ENCODE measurements at regions not wholly inside any gene's neighbourhood (a gene's known extent, or its start where the extent isn't known, plus 50 kb on each side); places are given as distances from the start of the nearest gene placed in this dataset.

DNA sequence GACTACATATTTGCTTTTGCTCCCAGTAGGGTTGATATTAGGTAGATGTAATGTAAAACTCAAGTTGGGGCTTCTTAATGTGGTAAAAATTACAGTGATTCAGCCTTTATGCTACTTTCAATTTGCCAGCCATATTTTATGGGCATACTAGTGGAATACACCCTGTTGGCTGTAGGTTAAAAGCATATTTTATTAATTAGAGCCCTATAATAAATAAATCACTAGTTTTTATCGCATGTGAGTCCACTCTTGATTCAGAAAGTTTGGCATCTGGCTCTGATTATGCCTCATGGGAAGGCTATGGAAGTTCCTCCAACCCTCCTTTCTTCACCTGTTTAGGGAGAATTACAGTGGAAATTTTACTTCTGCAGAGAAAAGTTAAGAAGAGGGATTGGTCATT lies 390.9 kb downstream of the GATA3 start:
- ATAC-seq (ENCODE audit: low FRiP score) = no peak
- TF ChIP-seq, protein P1, sequence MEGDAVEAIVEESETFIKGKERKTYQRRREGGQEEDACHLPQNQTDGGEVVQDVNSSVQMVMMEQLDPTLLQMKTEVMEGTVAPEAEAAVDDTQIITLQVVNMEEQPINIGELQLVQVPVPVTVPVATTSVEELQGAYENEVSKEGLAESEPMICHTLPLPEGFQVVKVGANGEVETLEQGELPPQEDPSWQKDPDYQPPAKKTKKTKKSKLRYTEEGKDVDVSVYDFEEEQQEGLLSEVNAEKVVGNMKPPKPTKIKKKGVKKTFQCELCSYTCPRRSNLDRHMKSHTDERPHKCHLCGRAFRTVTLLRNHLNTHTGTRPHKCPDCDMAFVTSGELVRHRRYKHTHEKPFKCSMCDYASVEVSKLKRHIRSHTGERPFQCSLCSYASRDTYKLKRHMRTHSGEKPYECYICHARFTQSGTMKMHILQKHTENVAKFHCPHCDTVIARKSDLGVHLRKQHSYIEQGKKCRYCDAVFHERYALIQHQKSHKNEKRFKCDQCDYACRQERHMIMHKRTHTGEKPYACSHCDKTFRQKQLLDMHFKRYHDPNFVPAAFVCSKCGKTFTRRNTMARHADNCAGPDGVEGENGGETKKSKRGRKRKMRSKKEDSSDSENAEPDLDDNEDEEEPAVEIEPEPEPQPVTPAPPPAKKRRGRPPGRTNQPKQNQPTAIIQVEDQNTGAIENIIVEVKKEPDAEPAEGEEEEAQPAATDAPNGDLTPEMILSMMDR (IDR thresholded peaks at IDR 0.05) = no peak
- no peak for DNase-seq (ENCODE audit: low spot score)

DNA sequence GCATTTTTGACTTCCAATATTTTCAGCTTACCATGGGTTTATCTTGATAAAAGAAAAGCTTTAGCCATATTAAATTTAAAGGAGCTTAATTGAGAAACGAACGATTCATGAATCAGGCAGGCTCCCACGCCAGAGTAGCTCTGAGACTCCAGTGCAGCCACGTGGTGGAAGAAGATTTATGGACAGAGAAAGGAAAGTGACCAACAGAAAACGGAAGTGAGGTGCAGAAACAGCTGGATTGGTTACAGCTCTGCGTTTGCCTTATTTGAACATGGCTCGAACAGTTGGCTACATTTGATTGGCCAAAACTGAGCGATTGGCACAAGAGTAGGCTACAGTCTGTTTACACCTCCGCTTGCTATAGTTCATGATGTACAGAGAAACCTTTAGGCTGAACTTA lies 395.4 kb downstream of the GATA3 start:
- ATAC-seq (ENCODE audit: low FRiP score) (no peak), DNase-seq (ENCODE audit: low spot score) (no peak)
- TF ChIP-seq, protein P1 (IDR thresholded peaks at IDR 0.05) = no peak

DNA sequence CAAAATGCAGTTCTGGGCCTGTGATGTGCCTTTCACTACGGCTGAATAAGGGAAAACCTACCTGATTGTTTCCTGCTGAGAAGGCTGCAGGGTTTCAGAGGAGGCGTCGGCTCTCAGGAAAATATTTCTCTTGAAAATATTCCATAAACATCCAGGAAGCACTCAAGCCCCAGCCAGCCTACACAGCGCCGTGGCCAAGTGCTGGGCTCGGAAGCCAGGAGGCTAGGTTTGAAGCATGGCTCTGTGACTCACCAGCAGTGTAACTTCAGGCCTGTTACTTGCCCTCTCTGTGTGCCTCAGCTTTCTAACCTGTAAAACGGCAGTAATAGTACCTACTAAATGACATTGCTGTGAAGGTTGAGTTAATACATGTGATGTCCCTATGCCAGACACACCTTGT lies 399.1 kb downstream of the GATA3 start:
- DNase-seq (ENCODE audit: low spot score) (no peak), ATAC-seq (ENCODE audit: low FRiP score) (no peak)
- TF ChIP-seq, protein P1 (IDR thresholded peaks at IDR 0.05) = no peak

DNA sequence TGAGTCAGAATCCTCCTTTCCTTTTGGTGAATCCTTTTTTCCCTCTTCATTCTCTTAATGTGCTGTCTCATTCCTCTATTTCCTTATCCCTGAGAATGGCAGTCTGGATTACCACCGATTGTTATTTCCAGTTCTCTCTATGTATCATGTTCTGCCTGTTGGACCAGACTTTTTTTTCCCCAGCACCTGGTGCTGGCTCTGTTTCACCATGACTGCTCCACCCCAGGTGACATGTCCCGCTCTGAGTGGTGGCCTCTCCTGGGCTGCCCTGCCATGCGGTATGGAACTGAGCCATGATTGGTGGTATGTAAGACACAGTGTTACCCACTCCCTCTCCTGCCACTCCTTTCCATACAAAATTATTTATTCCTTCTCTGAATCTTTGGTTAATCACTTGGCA lies 399.9 kb downstream of the GATA3 start:
- ATAC-seq (ENCODE audit: low FRiP score) = no peak
- DNase-seq (ENCODE audit: low spot score) = no peak
- TF ChIP-seq, protein P1 (IDR thresholded peaks at IDR 0.05) = no peak

DNA sequence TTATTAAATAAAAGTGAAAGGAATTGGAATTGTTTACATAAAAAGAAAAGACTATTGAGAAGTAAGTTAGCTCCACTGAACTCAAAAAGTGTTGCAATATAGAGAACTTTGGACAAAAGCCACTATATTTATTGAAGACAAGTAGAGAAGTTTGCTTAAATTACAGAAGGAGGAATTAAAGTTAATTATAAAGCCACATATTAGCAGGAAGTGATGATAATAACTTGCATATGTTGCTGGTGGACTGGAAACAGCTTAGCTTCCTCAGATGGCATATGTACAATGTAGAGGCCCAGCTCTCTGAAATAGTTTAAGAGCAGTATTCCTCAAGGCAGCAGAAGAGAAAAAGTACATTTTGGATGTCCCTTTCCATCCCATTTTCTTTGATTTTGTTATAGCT lies 400.7 kb downstream of the GATA3 start:
- DNase-seq (ENCODE audit: low spot score) (no peak), ATAC-seq (ENCODE audit: low FRiP score) (no peak)
- TF ChIP-seq, protein P1 (IDR thresholded peaks at IDR 0.05) = no peak

DNA sequence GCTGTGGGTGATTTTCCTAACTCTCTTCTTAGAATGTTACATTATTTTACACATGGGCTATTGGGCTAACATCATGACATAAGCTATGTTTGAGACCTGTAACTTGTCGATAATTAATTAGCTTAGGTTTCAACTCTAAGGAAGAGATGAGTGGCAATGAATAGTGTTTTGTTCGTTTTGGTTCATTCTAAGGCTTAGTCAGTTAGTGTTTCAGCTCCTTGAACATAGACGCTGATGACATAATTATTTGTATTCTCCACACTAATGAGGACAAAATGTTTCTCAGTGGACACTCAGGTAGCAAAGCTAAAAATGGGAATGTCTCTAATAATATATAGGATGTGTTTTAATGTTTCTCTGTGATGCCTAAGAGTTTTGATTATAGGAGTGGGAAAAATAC lies 401.9 kb downstream of the GATA3 start:
- TF ChIP-seq, protein P1 (IDR thresholded peaks at IDR 0.05) = no peak
- DNase-seq (ENCODE audit: low spot score) = no peak
- ATAC-seq (ENCODE audit: low FRiP score) = no peak

DNA sequence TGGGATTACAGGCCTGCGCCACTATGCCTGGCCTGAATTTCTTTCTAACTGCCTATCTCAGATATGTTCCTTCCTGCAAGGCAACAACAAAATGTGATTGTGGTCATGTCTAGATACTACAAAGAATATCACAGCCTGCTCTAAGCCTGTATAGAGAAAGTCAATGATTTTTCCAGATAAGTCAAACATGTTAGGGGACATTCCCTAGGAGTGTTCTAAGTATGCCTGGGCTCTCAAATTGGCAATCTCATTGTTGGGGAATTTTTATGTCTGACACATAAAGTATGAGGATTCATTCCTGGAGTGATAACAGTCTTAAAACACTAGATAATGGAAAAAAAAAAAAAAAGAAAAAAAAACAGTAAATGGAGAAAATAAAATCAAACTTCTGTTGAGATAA lies 406.1 kb downstream of the GATA3 start:
- TF ChIP-seq, protein P1 (IDR thresholded peaks at IDR 0.05) = no peak
- ATAC-seq (ENCODE audit: low FRiP score) = no peak

More for the DNA sequence above, 406.1 kb downstream of the GATA3 start:
- DNase-seq (ENCODE audit: low spot score) = no peak
